SU-DHL-6 (cell line): ENCODE measurements at regions not wholly inside any gene's neighbourhood (a gene's known extent, or its start where the extent isn't known, plus 50 kb on each side); places are given as distances from the start of the nearest gene placed in this dataset.

ENCODE experiments used
- CTCF ChIP-seq: fragments of 200-600 bp; sonication (generic); IDR thresholded peaks from one replicate; pipeline ENCODE4 v1.5.1; 2017; ENCODE audit warnings: antibody characterized with exemption, mild to moderate bottlenecking, low read length, moderate library complexity; ENCODE audit not compliant: insufficient read depth, poor library complexity, severe bottlenecking
- EZH2phosphoT487 ChIP-seq: fragments of 200-600 bp; sonication (generic), shearing (Covaris generic); conservative IDR thresholded peaks from 2 replicates; pipeline ENCODE4 v1.6.1; 2018; ENCODE audit warnings: mild to moderate bottlenecking, antibody characterized with exemption, low read length, moderate library complexity, mixed read lengths

- no peak for TF ChIP-seq CTCF
- TF ChIP-seq EZH2phosphoT487 = no peak
These were observed 1297.7 kb downstream of the C4orf33 start for GRCh38 chr4:130393642-130394041.
